ENCODE measurements at regions not wholly inside any gene's neighbourhood (a gene's known extent, or its start where the extent isn't known, plus 50 kb on each side); places are given as distances from the start of the nearest gene placed in this dataset.

- DNase-seq (ENCODE audit: low read depth, low spot score) = no peak
- no peak overlapping the region for H3K27ac ChIP-seq
Measured at GRCh38 chr1:79353224-79353623, 346.7 kb upstream of the ADGRL4 start.

- no peak overlapping the region for H3K27ac ChIP-seq
- no peak for DNase-seq (ENCODE audit: low read depth, low spot score)
Measured at GRCh38 chr1:79326875-79327274, 320.3 kb upstream of the ADGRL4 start.

GRCh38 chr1:79325705-79326104, 319.2 kb upstream of the ADGRL4 start:
- DNase-seq (ENCODE audit: low read depth, low spot score) = no peak
- H3K27ac ChIP-seq = no peak overlapping the region

GRCh38 chr1:79325126-79325525, 318.6 kb upstream of the ADGRL4 start:
- no peak for DNase-seq (ENCODE audit: low read depth, low spot score)

GRCh38 chr1:79323239-79324025, 316.9 kb upstream of the ADGRL4 start:
- peak overlapping the region; percentile 78 for H3K27ac ChIP-seq
- peak; percentile 92 for DNase-seq (ENCODE audit: low read depth, low spot score)

More at GRCh38 chr1:79325126-79325525, 318.6 kb upstream of the ADGRL4 start:
- no peak overlapping the region for H3K27ac ChIP-seq

GRCh38 chr1:79322511-79323027, 316.0 kb upstream of the ADGRL4 start:
- peak overlapping the region; percentile 78 for H3K27ac ChIP-seq
- DNase-seq (ENCODE audit: low read depth, low spot score) = no peak

- no peak overlapping the region for H3K27ac ChIP-seq
- no peak for DNase-seq (ENCODE audit: low read depth, low spot score)
Measured at GRCh38 chr1:79312438-79312837, 305.9 kb upstream of the ADGRL4 start.

- H3K27ac ChIP-seq = no peak overlapping the region
- DNase-seq (ENCODE audit: low read depth, low spot score) = no peak
Measured at GRCh38 chr1:79310609-79311008, 304.1 kb upstream of the ADGRL4 start.

GRCh38 chr1:79304131-79304530, 297.6 kb upstream of the ADGRL4 start:
- H3K27ac ChIP-seq = no peak overlapping the region
- DNase-seq (ENCODE audit: low read depth, low spot score) = no peak

GRCh38 chr1:79303040-79303439, 296.5 kb upstream of the ADGRL4 start:
- H3K27ac ChIP-seq = no peak overlapping the region
- DNase-seq (ENCODE audit: low read depth, low spot score) = no peak

GRCh38 chr1:79302380-79302930, 295.9 kb upstream of the ADGRL4 start:
- H3K27ac ChIP-seq = no peak overlapping the region
- no peak for DNase-seq (ENCODE audit: low read depth, low spot score)

- no peak for DNase-seq (ENCODE audit: low read depth, low spot score)
- no peak overlapping the region for H3K27ac ChIP-seq
Measured at GRCh38 chr1:79295967-79296366, 289.4 kb upstream of the ADGRL4 start.

- DNase-seq (ENCODE audit: low read depth, low spot score) = no peak
- H3K27ac ChIP-seq = no peak overlapping the region
Measured at GRCh38 chr1:79293611-79294010, 287.1 kb upstream of the ADGRL4 start.

GRCh38 chr1:79290927-79291474, 284.5 kb upstream of the ADGRL4 start:
- no peak for DNase-seq (ENCODE audit: low read depth, low spot score)

GRCh38 chr1:79287982-79288381, 281.5 kb upstream of the ADGRL4 start:
- no peak for DNase-seq (ENCODE audit: low read depth, low spot score)
- H3K27ac ChIP-seq = no peak overlapping the region

More at GRCh38 chr1:79290927-79291474, 284.5 kb upstream of the ADGRL4 start:
- no peak overlapping the region for H3K27ac ChIP-seq

GRCh38 chr1:79285667-79286066, 279.1 kb upstream of the ADGRL4 start:
- no peak overlapping the region for H3K27ac ChIP-seq
- DNase-seq (ENCODE audit: low read depth, low spot score) = no peak

- H3K27ac ChIP-seq = no peak overlapping the region
- DNase-seq (ENCODE audit: low read depth, low spot score) = no peak
Measured at GRCh38 chr1:79283451-79283850, 276.9 kb upstream of the ADGRL4 start.

- no peak for DNase-seq (ENCODE audit: low read depth, low spot score)
- H3K27ac ChIP-seq = no peak overlapping the region
Measured at GRCh38 chr1:79281442-79281841, 274.9 kb upstream of the ADGRL4 start.

- DNase-seq (ENCODE audit: low read depth, low spot score) = no peak
- no peak overlapping the region for H3K27ac ChIP-seq
Measured at GRCh38 chr1:79271759-79272158, 265.2 kb upstream of the ADGRL4 start.

GRCh38 chr1:79264975-79265818, 258.7 kb upstream of the ADGRL4 start:
- no peak overlapping the region for H3K27ac ChIP-seq
- no peak for DNase-seq (ENCODE audit: low read depth, low spot score)

GRCh38 chr1:79264285-79264684, 257.8 kb upstream of the ADGRL4 start:
- DNase-seq (ENCODE audit: low read depth, low spot score) = no peak
- no peak overlapping the region for H3K27ac ChIP-seq
